Thyroid gland (tissue), 4 donors: ENCODE measurements at regions not wholly inside any gene's neighbourhood (a gene's known extent, or its start where the extent isn't known, plus 50 kb on each side); places are given as distances from the start of the nearest gene placed in this dataset.

Source experiments
- POLR2A ChIP-seq, 2 donors: fragments of 450-650 bp; IDR thresholded peaks; one replicate each; pipeline ENCODE4 v1.6.1; 2017; ENCODE audit warnings: antibody characterized with exemption in 2 of 2, mild to moderate bottlenecking in 2 of 2, moderate library complexity in 1 of 2
- TF ChIP-seq, protein P1 (sequence below), 6 experiments: fragments of 200-600 bp in 3 of 6; fragments of 450-650 bp in 3 of 6; sonication (generic) in 3 of 6; IDR thresholded peaks; one replicate each; pipeline ENCODE4 v1.5.1; 2016 to 2019; ENCODE audit warnings: antibody characterized with exemption in 6 of 6, mild to moderate bottlenecking in 2 of 6, inconsistent platforms in 1 of 6, moderate library complexity in 1 of 6

DNA sequence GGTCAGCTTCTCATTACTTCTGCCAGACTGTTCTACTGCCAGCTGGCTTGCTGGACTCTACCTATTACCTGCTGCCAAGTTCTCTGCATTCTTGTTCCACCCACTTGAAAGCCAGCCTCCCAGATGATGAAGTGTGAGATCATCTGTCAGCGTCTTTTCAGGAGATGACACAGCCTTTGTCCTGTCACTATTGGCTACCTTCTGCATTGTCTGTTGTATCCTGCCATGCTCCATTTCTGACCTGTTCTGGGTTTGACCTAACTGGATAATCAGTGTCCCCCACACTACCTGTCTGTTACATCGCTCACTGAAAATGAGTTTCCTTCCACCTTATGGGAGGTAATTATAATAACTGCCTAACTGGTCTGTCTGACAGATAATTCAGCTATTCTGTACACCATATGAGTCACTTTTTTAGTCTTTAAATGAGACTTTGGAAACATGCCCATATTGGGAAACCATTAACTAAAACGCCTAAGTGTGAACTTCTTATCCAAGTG, 520.6 kb downstream of the METTL4 start:
- TF ChIP-seq, protein P1, sequence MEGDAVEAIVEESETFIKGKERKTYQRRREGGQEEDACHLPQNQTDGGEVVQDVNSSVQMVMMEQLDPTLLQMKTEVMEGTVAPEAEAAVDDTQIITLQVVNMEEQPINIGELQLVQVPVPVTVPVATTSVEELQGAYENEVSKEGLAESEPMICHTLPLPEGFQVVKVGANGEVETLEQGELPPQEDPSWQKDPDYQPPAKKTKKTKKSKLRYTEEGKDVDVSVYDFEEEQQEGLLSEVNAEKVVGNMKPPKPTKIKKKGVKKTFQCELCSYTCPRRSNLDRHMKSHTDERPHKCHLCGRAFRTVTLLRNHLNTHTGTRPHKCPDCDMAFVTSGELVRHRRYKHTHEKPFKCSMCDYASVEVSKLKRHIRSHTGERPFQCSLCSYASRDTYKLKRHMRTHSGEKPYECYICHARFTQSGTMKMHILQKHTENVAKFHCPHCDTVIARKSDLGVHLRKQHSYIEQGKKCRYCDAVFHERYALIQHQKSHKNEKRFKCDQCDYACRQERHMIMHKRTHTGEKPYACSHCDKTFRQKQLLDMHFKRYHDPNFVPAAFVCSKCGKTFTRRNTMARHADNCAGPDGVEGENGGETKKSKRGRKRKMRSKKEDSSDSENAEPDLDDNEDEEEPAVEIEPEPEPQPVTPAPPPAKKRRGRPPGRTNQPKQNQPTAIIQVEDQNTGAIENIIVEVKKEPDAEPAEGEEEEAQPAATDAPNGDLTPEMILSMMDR (IDR thresholded peaks at IDR 0.05): no peak
- TF ChIP-seq POLR2A (IDR thresholded peaks at IDR 0.05): no peak
